HEK293T (cell line): ENCODE measurements at regions not wholly inside any gene's neighbourhood (a gene's known extent, or its start where the extent isn't known, plus 50 kb on each side); places are given as distances from the start of the nearest gene placed in this dataset.
A peak's percentile ranks its signal among the peaks of the same experiment; 100 is the strongest.

Source experiments
- CTCF ChIA-PET: fragments of 350-600 bp; formaldehyde crosslinking; extraction: SDS; loops from one replicate; lab custom pipeline; 2021; ENCODE audit warnings: antibody characterized with exemption, inconsistent platforms; lab: Yijun Ruan, JAX
- POLR2A ChIA-PET: fragments of 350-600 bp; formaldehyde crosslinking; extraction: SDS; loops from one replicate; lab custom pipeline; 2020; ENCODE audit warnings: antibody characterized with exemption, inconsistent platforms; lab: Yijun Ruan, JAX
- DNase-seq: peaks from one replicate; pipeline ENCODE4 v3.0.0; 2012; ENCODE audit warnings: mixed read lengths; ENCODE audit errors: extremely low spot score
- ARNT ChIP-seq: fragments of 450-650 bp; IDR thresholded peaks from 2 replicates; pipeline ENCODE4 v1.6.1; 2017; ENCODE audit warnings: mild to moderate bottlenecking
- BHLHE40 ChIP-seq: fragments of 450-650 bp; IDR thresholded peaks from 2 replicates; pipeline ENCODE4 v1.6.1; 2016; ENCODE audit warnings: mild to moderate bottlenecking, moderate library complexity, borderline replicate concordance
- CTBP1 ChIP-seq: fragments of 450-650 bp; IDR thresholded peaks from 2 replicates; pipeline ENCODE4 v1.6.1; 2016; ENCODE audit warnings: borderline replicate concordance
- ELF4 ChIP-seq: fragments of 450-650 bp; IDR thresholded peaks from 2 replicates; pipeline ENCODE4 v1.6.1; 2017; ENCODE audit warnings: antibody characterized with exemption
- FOXA1 ChIP-seq: fragments of 450-650 bp; IDR thresholded peaks from 2 replicates; pipeline ENCODE4 v1.6.1; 2016; ENCODE audit warnings: mild to moderate bottlenecking
- FOXK2 ChIP-seq: fragments of 450-650 bp; IDR thresholded peaks from 2 replicates; pipeline ENCODE4 v1.6.1; 2016; ENCODE audit warnings: mild to moderate bottlenecking
- FOXM1 ChIP-seq: fragments of 450-650 bp; IDR thresholded peaks from 2 replicates; pipeline ENCODE4 v1.6.1; 2017; ENCODE audit warnings: mild to moderate bottlenecking, borderline replicate concordance
- HDGF ChIP-seq: fragments of 450-650 bp; IDR thresholded peaks from 2 replicates; pipeline ENCODE4 v1.6.1; 2017; ENCODE audit warnings: antibody characterized with exemption, borderline replicate concordance
- L3MBTL2 ChIP-seq: fragments of 450-650 bp; conservative IDR thresholded peaks from 2 replicates; pipeline ENCODE4 v1.6.1; 2016; ENCODE audit warnings: mild to moderate bottlenecking
- LEF1 ChIP-seq: fragments of 450-650 bp; IDR thresholded peaks from 2 replicates; pipeline ENCODE4 v1.6.1; 2017; ENCODE audit warnings: mild to moderate bottlenecking, borderline replicate concordance
- NFRKB ChIP-seq: fragments of 450-650 bp; IDR thresholded peaks from 2 replicates; pipeline ENCODE4 v1.6.1; 2016; ENCODE audit warnings: mild to moderate bottlenecking, moderate library complexity
- SP1 ChIP-seq: fragments of 450-650 bp; IDR thresholded peaks from 2 replicates; pipeline ENCODE4 v1.6.1; 2017
- SUZ12 ChIP-seq: fragments of 450-650 bp; IDR thresholded peaks from 2 replicates; pipeline ENCODE4 v1.6.1; 2016; ENCODE audit warnings: mild to moderate bottlenecking
- TARDBP ChIP-seq: fragments of 450-650 bp; IDR thresholded peaks from 2 replicates; pipeline ENCODE4 v1.6.1; 2016
- ZNF384 ChIP-seq: fragments of 450-650 bp; IDR thresholded peaks from 2 replicates; pipeline ENCODE4 v1.6.1; 2016
- TF ChIP-seq, protein P1 (sequence below): fragments of 450-650 bp; IDR thresholded peaks from 2 replicates; pipeline ENCODE4 v1.6.1; 2016

DNA sequence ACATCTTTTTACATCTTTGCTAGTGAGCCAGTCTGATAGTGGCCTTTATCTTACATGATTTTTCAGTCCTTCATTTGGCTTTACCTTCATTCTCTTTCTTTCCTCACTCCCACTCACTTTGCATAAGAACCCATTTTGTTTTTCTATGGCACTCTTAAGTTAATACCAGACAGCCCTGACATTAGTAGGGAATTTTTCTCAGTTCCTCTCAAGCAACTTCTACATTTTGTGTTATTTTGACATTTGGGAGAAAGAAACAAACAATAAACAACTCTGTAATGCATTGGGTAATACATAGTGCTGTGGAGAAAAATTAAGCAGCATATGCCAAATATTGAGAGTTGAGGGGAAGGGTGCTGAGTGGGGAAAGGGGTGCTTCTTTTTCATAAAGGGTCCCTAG, 524.1 kb upstream of the JAG1 start:
- TF ChIP-seq ELF4 (no peak), BHLHE40 (no peak), SUZ12 (no peak), FOXA1 (no peak), CTBP1 (no peak), L3MBTL2 (no peak), NFRKB (no peak), TARDBP (no peak), ZNF384 (no peak), LEF1 (no peak)
- CTCF ChIA-PET: no interaction called here
- no peak for DNase-seq
- POLR2A ChIA-PET: no interaction called here

DNA sequence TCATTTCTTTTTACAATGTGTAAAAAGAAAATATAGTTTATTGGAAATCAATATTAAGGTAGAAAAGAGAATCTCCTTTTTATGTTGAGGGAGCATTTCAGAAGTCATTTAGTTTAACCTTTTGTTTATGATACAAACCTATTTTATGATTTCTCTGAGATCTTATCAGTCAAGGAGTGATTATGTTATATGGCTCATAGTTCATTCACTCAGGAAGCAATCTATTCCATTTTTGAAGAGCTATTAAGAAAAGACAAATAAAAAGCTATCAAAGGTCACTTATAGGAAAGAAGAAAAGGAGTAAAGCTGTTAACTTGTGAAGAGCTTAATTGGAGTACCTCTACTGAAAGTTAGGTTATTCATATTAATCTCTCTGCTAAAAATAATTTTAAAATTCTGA, 526.6 kb upstream of the JAG1 start:
- POLR2A ChIA-PET: no interaction called here
- TF ChIP-seq FOXA1 (no peak), FOXK2 (no peak), SUZ12 (no peak), ARNT (no peak)
- CTCF ChIA-PET: no interaction called here
- DNase-seq: no peak

DNA sequence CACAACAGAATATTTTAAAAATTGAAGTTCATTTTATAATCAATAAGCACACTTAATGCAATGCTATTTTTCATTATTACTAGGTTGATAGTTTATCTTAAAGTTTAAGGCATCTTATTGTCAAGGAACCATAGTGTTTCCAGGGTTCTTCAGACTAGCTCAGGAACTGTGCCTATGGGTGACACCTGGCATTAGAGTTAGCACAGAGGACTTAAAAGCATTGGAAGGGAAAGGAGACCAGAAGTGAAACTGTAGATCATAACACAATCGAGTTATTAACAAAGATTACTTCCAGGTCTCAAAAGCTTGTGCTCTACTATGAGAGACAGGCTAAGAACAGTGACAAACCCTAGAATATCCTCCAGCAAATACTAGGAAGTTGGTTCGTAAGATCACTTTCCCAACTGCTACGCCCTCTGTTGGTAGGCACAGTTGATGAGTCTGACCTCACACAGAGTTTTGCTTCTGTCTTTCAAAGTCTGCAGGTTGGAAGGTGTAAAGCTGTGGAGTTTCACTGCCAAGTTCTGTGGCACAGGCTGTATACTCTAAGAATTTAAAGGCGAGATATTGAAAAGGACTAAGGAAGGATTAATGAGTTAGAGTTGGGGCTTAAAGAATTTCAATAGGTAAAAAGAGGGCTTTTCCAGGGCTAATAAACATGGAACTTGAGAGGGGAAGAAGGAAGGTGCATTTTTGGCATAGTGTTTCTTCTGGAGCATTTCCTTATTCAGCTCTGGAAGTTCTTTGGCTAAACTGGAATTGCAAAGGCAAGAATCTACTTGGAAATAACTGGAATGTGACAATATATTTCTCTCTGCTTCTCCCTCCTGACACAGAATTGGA, 531.3 kb upstream of the JAG1 start:
- DNase-seq: peak; percentile 36
- no peak for TF ChIP-seq CTBP1
- TF ChIP-seq SUZ12: no peak
- no peak for TF ChIP-seq ARNT
- TF ChIP-seq SP1: no peak
- no peak for TF ChIP-seq FOXA1
- no peak for TF ChIP-seq HDGF
- TF ChIP-seq BHLHE40: no peak
- TF ChIP-seq LEF1: no peak
- TF ChIP-seq FOXK2: no peak
- no peak for TF ChIP-seq FOXM1
- no peak for TF ChIP-seq ELF4
- no peak for TF ChIP-seq ZNF384
- TF ChIP-seq TARDBP: no peak
- no peak for TF ChIP-seq NFRKB
- POLR2A ChIA-PET: no interaction called here
- CTCF ChIA-PET: interaction anchor here (0.7 to 1.4 kb wide), 6 partner anchors 9 to 512 kb away, joined by 3 to 12 read pairs (median 5); no protein-coding TSS in a partner anchor

DNA sequence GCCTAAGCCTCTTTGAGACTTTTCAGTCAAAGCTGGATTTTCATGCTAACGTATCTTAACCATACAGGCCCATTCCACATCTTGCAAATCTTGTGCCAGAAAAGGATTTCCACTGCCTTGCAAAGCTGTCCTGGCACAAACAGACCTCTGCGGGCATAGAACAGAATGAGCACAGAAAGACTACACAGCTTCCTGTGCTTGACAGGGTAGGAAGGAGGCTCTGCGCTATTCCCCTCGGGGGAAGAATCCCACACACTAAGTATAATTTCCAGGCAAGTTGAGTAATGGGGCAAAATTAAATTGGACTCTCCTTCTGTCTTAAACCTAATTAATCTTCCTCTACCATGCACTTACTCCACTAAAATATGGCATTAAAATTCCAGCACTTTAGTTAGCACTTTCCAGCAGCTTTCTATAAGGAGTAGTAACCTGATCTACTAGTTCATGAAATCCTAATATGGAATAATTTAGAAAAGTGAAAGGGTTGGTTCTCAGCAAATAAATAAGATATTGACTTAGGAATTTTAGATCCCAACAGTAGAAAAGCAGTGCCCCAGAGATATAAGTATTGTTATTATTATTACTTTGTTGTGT, 532.1 kb upstream of the JAG1 start:
- TF ChIP-seq CTBP1 (no peak), SUZ12 (no peak)
- CTCF ChIA-PET: interaction anchor here (0.7 to 1.4 kb wide), 6 partner anchors 8 to 512 kb away, joined by 3 to 12 read pairs (median 5); no protein-coding TSS in a partner anchor
- no peak for DNase-seq
- POLR2A ChIA-PET: no interaction called here

DNA sequence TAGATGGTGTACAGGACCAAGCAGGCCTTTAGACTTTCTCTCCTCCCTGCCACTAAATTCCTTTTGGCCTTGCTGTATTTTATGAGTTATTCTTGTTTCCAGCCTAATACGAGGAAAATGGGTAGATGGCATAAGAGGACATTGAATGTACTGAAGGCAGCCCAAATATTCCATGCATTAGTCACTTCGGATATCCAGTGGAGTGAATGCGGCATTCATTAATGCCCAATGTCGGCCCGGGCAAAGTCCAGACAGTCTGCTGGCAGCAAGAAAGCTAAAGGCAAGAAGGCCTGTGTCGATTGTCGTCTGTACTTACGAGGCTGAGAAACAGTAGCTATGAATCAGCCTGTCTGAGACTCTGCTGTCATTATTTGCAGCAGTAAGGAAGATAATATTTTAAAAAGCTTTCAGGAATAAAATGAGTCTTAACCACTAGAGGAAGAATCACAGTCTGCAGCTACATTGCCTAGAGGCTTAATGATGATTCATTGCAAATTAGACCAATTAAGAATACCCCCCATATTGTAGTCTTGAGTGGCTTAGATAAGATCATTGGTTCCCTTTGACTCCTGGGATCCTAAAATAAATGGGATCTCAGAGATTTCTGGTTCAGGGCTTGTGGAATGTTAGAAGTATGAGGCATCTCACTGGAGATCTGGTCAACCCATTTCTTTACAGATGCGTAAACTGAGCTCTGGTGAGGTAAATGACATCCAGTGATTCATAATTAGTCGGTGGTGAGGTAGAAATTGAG, 534.1 kb upstream of the JAG1 start:
- DNase-seq: no peak
- no peak for TF ChIP-seq LEF1
- TF ChIP-seq, protein P1, sequence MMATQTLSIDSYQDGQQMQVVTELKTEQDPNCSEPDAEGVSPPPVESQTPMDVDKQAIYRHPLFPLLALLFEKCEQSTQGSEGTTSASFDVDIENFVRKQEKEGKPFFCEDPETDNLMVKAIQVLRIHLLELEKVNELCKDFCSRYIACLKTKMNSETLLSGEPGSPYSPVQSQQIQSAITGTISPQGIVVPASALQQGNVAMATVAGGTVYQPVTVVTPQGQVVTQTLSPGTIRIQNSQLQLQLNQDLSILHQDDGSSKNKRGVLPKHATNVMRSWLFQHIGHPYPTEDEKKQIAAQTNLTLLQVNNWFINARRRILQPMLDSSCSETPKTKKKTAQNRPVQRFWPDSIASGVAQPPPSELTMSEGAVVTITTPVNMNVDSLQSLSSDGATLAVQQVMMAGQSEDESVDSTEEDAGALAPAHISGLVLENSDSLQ: no peak
- ChIA-PET CTCF (no interaction called here), POLR2A (no interaction called here)

DNA sequence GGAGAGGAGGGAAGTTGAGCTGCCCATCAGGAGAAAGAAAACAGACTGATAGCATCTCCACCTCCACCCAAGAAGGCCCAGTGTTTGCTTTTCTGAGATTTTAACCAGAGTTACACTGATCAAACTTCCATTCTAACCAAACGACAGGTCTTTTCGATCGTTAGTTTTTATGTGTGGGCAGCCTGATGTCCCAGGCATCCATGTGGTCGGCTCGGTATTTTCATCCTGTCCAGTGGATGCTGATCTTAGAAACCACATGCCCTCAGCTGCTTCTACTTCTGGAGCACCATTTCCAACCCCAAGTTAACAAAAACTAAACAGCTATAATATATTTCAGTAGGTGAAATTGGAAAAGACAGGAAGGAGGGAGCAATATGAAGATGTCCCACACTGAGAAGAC, 536.8 kb upstream of the JAG1 start:
- POLR2A ChIA-PET: no interaction called here
- DNase-seq: no peak
- TF ChIP-seq TARDBP: no peak
- TF ChIP-seq HDGF: no peak
- no peak for TF ChIP-seq BHLHE40
- no peak for TF ChIP-seq SUZ12
- TF ChIP-seq LEF1: no peak
- TF ChIP-seq NFRKB: no peak
- TF ChIP-seq ELF4: no peak
- CTCF ChIA-PET: no interaction called here

DNA sequence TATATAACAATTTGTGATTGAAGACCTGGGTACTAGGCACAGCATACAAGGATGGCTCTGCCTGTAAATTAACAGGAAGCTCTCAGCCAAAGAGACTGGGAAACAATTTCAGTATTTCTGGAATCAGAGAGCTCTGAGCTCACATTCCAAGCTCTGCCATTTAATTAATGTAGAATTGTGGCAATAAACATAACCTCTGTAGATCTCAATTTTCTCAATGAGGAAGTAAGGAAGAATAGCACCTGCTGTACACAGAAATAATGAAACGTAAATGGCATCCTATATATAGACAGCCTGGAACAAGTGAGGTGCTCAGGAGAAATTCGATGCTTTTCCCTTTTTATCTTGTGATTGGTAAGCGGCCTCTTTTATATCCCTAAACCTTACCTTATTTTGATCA, 538.5 kb upstream of the JAG1 start:
- ChIA-PET POLR2A (no interaction called here), CTCF (no interaction called here)
- TF ChIP-seq, protein P1: no peak
- TF ChIP-seq SP1: no peak
- no peak for TF ChIP-seq FOXK2
- no peak for TF ChIP-seq ELF4
- TF ChIP-seq TARDBP: no peak
- no peak for TF ChIP-seq ZNF384
- TF ChIP-seq NFRKB: no peak
- TF ChIP-seq FOXM1: no peak
- TF ChIP-seq CTBP1: no peak
- no peak for TF ChIP-seq BHLHE40
- no peak for TF ChIP-seq HDGF
- TF ChIP-seq ARNT: no peak
- TF ChIP-seq FOXA1: no peak
- no peak for TF ChIP-seq LEF1
- TF ChIP-seq SUZ12: no peak
- no peak for TF ChIP-seq L3MBTL2
- DNase-seq: no peak
